ENCODE measurements at regions not wholly inside any gene's neighbourhood (a gene's known extent, or its start where the extent isn't known, plus 50 kb on each side); places are given as distances from the start of the nearest gene placed in this dataset.
"Not testable (repeated sequence)": the region's sequence is repeated elsewhere in the genome, so short reads cannot be mapped to it uniquely, and the experiment has no call there.

DNA sequence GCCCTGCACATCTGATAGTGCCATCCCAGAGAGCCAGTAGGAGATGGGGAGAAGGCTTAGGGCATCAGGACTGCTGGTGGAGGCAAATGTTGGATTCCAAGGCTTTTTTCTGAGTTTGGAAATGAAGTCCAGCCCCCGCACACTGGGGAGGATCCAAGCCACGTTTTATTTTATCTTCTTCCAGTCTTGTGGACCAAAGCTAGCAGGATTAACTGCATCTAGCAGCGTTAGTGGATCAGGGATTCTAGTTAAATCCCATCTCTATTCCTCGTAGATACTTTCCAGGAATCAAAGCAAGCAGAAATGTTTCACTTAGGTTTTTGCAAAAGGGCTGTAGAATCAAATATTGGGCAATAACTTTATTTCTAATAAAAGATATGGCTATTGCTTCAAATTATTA, 114.7 kb upstream of the OR13F1 start:
- Histone ChIP-seq H3K27me3 (ENCODE audit: insufficient read depth, low read length) (no peaks in the 10 kb centered on the region), H3K4me3 (ENCODE audit: low read length in 2 of 2) (no peak overlapping the region), H3K9me3 (ENCODE audit: control insufficient read depth in 1 of 2, low read length in 2 of 2) (no peaks in the 10 kb centered on the region), H3K4me1 (ENCODE audit: insufficient read depth, low read length) (no peaks in the 10 kb centered on the region), H3K36me3 (ENCODE audit: insufficient read depth, low read length) (no peaks in the 10 kb centered on the region), H3K27ac (ENCODE audit: low read depth, low read length) (no peak overlapping the region)
- ChIA-PET CTCF (ENCODE audit: partially characterized antibody) (no interaction called here), POLR2A (ENCODE audit: partially characterized antibody) (no interaction called here)
- H3K4me3 Mint-ChIP-seq, result no peak overlapping the region
- H3K27me3 Mint-ChIP-seq, result no peaks in the 10 kb centered on the region
- H3K9me3 Mint-ChIP-seq, result peaks cover 0 to 1% (median 0%) of the 10 kb centered on the region in 8 donors
- H3K4me1 Mint-ChIP-seq, result no peaks in the 10 kb centered on the region
- H3K36me3 Mint-ChIP-seq, result no peaks in the 10 kb centered on the region
- DNase-seq, result no peak
- no peak overlapping the region for H3K27ac Mint-ChIP-seq
- intact Hi-C loops (cut with micrococcal nuclease), result loop anchor here (5.0 kb wide), 1 partner anchor 992 kb away; no protein-coding TSS in a partner anchor

DNA sequence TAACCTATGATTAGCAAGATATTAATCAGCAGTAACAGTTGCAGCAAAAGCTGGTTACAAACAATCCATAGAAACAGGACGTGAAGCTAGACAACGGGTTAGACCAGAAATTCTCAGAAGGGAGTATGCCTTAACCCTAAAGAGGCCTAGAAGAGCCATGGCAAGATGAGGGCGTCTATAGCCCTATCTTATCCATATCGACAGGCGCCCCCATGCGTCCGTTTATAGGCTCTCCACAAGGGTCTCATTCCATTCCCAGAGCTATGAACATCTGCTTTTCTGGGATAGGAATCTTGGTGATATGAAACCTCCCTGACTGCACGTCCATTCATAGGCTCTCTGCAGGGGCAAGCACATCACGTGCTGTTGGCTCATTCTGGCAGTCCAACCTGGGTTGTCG, 109.2 kb upstream of the OR13F1 start:
- H3K4me1 Mint-ChIP-seq; H3K4me3 Mint-ChIP-seq; intact Hi-C loops (cut with micrococcal nuclease); H3K27ac ChIP-seq (ENCODE audit: low read depth, low read length); DNase-seq; H3K27me3 Mint-ChIP-seq; CTCF ChIA-PET (ENCODE audit: partially characterized antibody); H3K27me3 ChIP-seq (ENCODE audit: insufficient read depth, low read length); H3K27ac Mint-ChIP-seq; POLR2A ChIA-PET (ENCODE audit: partially characterized antibody); H3K36me3 Mint-ChIP-seq; H3K9me3 Mint-ChIP-seq; H3K4me3 ChIP-seq (ENCODE audit: low read length in 2 of 2); H3K4me1 ChIP-seq (ENCODE audit: insufficient read depth, low read length); H3K9me3 ChIP-seq (ENCODE audit: control insufficient read depth in 1 of 2, low read length in 2 of 2); H3K36me3 ChIP-seq (ENCODE audit: insufficient read depth, low read length): not testable (repeated sequence)

DNA sequence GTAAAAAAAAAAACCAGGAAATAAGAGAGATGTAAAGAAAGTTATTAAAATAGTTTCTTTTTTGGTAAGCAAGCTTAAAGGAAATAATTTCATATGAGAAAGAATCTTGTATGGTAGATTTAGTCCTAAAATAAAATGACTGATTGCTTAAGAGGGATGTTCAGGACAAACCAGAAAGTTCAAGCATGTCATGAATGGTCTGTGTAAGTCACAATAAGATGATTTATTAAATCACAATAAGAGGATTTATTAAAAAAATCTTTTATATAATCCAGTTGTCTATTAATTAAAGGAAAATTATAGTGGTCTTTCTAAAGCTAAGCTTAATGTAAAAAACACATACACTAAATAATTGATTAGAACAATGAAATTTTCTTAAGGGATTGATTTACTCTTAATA, 91.8 kb upstream of the OR13F1 start:
- Mint-ChIP-seq H3K27ac (no peak overlapping the region), H3K9me3 (peaks cover 0 to 16% (median 6%) of the 10 kb centered on the region in 8 donors), H3K4me3 (no peak overlapping the region), H3K36me3 (no peaks in the 10 kb centered on the region), H3K4me1 (no peaks in the 10 kb centered on the region), H3K27me3 (no peaks in the 10 kb centered on the region)
- no peak overlapping the region for H3K27ac ChIP-seq (ENCODE audit: low read depth, low read length)
- no peaks in the 10 kb centered on the region for H3K27me3 ChIP-seq (ENCODE audit: insufficient read depth, low read length)
- no peak for DNase-seq
- no peak overlapping the region for H3K4me3 ChIP-seq (ENCODE audit: low read length in 2 of 2)
- ChIA-PET POLR2A (ENCODE audit: partially characterized antibody) (no interaction called here), CTCF (ENCODE audit: partially characterized antibody) (no interaction called here)
- intact Hi-C loops (cut with micrococcal nuclease), result no loop called here
- no peaks in the 10 kb centered on the region for H3K4me1 ChIP-seq (ENCODE audit: insufficient read depth, low read length)
- no peaks in the 10 kb centered on the region for H3K9me3 ChIP-seq (ENCODE audit: control insufficient read depth in 1 of 2, low read length in 2 of 2)
- no peaks in the 10 kb centered on the region for H3K36me3 ChIP-seq (ENCODE audit: insufficient read depth, low read length)

DNA sequence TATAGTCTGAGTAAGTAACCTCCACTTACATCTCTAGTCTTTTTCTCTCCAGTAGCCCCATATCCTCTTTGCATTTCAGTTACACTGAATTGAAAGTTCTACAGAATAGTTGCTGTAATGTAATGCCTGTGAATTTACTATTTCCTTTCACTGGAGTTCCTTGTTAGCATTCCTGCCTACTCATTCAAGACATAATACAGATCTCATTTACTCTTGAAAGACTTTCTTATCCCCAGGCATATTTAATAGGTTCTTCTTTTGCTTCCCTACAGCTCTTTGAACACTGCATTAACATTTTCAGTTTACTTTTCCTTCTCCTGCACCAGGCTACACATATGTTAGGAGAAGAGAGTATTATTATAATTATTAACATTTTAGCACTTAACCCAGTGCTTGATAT, 87.6 kb upstream of the OR13F1 start:
- no peaks in the 10 kb centered on the region for H3K36me3 ChIP-seq (ENCODE audit: insufficient read depth, low read length)
- H3K36me3 Mint-ChIP-seq, result no peaks in the 10 kb centered on the region
- H3K9me3 Mint-ChIP-seq, result peaks cover 0 to 16% (median 6%) of the 10 kb centered on the region in 8 donors
- no peak overlapping the region for H3K27ac ChIP-seq (ENCODE audit: low read depth, low read length)
- H3K27me3 ChIP-seq (ENCODE audit: insufficient read depth, low read length), result no peaks in the 10 kb centered on the region
- ChIA-PET CTCF (ENCODE audit: partially characterized antibody) (no interaction called here), POLR2A (ENCODE audit: partially characterized antibody) (no interaction called here)
- no peak overlapping the region for H3K4me3 ChIP-seq (ENCODE audit: low read length in 2 of 2)
- intact Hi-C loops (cut with micrococcal nuclease), result no loop called here
- no peak overlapping the region for H3K27ac Mint-ChIP-seq
- H3K4me1 Mint-ChIP-seq, result no peaks in the 10 kb centered on the region
- H3K4me1 ChIP-seq (ENCODE audit: insufficient read depth, low read length), result no peaks in the 10 kb centered on the region
- H3K9me3 ChIP-seq (ENCODE audit: control insufficient read depth in 1 of 2, low read length in 2 of 2), result no peaks in the 10 kb centered on the region
- no peaks in the 10 kb centered on the region for H3K27me3 Mint-ChIP-seq
- no peak for DNase-seq
- no peak overlapping the region for H3K4me3 Mint-ChIP-seq

DNA sequence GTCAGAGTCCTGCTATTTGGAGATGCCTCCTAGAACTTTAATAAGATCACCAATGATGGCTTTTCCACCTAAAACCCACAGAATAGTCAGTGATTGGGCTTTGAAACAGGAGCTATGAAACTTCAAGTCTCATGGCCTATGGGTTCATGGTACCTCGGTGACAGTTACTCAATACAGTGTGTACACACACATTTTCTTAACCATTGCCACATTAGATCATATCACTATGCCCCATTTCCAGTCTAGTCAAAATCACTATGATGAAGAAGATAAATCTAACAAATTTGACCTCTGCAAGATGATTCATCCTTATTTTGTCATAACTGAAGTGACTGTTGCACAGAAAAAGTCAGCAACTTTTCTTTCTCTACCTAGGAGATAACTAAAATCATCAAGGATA, 86.8 kb upstream of the OR13F1 start:
- POLR2A ChIA-PET (ENCODE audit: partially characterized antibody), result no interaction called here
- intact Hi-C loops (cut with micrococcal nuclease), result no loop called here
- Mint-ChIP-seq H3K36me3 (no peaks in the 10 kb centered on the region), H3K4me3 (no peak overlapping the region), H3K27ac (no peak overlapping the region), H3K27me3 (no peaks in the 10 kb centered on the region), H3K9me3 (peaks cover 0 to 16% (median 6%) of the 10 kb centered on the region in 8 donors), H3K4me1 (no peaks in the 10 kb centered on the region)
- no peaks in the 10 kb centered on the region for H3K36me3 ChIP-seq (ENCODE audit: insufficient read depth, low read length)
- no peak for DNase-seq
- no peaks in the 10 kb centered on the region for H3K4me1 ChIP-seq (ENCODE audit: insufficient read depth, low read length)
- CTCF ChIA-PET (ENCODE audit: partially characterized antibody), result no interaction called here
- H3K27ac ChIP-seq (ENCODE audit: low read depth, low read length), result no peak overlapping the region
- H3K27me3 ChIP-seq (ENCODE audit: insufficient read depth, low read length), result no peaks in the 10 kb centered on the region
- no peak overlapping the region for H3K4me3 ChIP-seq (ENCODE audit: low read length in 2 of 2)
- H3K9me3 ChIP-seq (ENCODE audit: control insufficient read depth in 1 of 2, low read length in 2 of 2), result no peaks in the 10 kb centered on the region

DNA sequence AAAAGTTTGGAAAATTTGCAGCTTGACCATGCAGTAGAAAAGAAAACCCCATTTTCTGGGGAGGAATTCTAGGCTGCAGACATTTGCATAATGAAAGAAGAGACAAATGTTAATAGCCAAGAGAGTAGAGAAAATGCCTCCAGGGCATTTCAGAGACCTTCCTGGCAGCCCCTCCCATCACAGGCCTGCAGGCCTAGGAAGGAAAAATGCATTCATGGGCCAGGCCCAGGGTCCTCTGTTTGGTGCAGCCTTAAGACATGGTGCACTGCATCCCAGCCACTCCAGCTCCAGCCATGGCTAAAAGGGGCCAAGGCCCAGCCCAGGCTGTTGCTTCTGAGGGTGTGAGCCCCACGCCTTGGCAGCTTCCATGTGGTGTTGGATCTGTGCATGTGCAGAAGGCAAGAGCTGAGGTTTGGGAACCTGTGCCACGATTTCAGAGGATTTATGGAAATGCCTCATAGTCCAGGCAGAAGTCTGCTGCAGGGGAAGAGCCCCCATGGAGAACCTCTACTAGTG, 75.0 kb upstream of the OR13F1 start:
- DNase-seq, result no peak
- H3K36me3 Mint-ChIP-seq, result no peaks in the 10 kb centered on the region
- no peak overlapping the region for H3K4me3 Mint-ChIP-seq
- H3K9me3 Mint-ChIP-seq, result peaks cover 0 to 27% (median 11%) of the 10 kb centered on the region in 8 donors
- H3K27ac ChIP-seq (ENCODE audit: low read depth, low read length), result no peak overlapping the region
- intact Hi-C loops (cut with micrococcal nuclease), result no loop called here
- no peak overlapping the region for H3K4me3 ChIP-seq (ENCODE audit: low read length in 2 of 2)
- no peaks in the 10 kb centered on the region for H3K4me1 ChIP-seq (ENCODE audit: insufficient read depth, low read length)
- no peaks in the 10 kb centered on the region for H3K4me1 Mint-ChIP-seq
- no peaks in the 10 kb centered on the region for H3K9me3 ChIP-seq (ENCODE audit: control insufficient read depth in 1 of 2, low read length in 2 of 2)
- no peak overlapping the region for H3K27ac Mint-ChIP-seq
- CTCF ChIA-PET (ENCODE audit: partially characterized antibody), result no interaction called here
- H3K27me3 ChIP-seq (ENCODE audit: insufficient read depth, low read length), result no peaks in the 10 kb centered on the region
- no peaks in the 10 kb centered on the region for H3K36me3 ChIP-seq (ENCODE audit: insufficient read depth, low read length)
- no peaks in the 10 kb centered on the region for H3K27me3 Mint-ChIP-seq
- POLR2A ChIA-PET (ENCODE audit: partially characterized antibody), result no interaction called here

DNA sequence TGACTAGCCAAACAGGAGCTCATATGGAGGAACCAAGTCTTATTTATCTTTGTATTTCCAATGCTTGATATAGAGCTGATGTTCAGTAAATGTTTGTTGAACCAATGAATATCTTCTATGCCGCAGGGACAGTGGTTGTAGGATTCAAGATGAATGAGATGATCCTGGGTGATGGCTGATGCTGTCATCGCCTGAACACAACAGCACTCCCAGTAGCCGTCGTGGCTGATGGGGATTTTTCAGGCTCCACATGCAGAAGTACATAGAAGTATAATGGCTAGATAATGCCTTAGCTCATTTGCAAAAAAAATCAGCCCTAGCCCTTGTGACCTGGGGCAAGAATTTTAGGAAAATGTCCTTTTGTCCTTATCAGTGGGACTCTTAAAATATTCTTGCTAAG, 69.0 kb upstream of the OR13F1 start:
- intact Hi-C loops (cut with micrococcal nuclease), result no loop called here
- Mint-ChIP-seq H3K4me3 (no peak overlapping the region), H3K9me3 (peaks cover 0 to 8% (median 4%) of the 10 kb centered on the region in 8 donors), H3K4me1 (no peaks in the 10 kb centered on the region), H3K36me3 (no peaks in the 10 kb centered on the region), H3K27ac (no peak overlapping the region), H3K27me3 (no peaks in the 10 kb centered on the region)
- Histone ChIP-seq H3K27me3 (ENCODE audit: insufficient read depth, low read length) (no peaks in the 10 kb centered on the region), H3K36me3 (ENCODE audit: insufficient read depth, low read length) (no peaks in the 10 kb centered on the region), H3K27ac (ENCODE audit: low read depth, low read length) (no peak overlapping the region), H3K4me3 (ENCODE audit: low read length in 2 of 2) (no peak overlapping the region), H3K4me1 (ENCODE audit: insufficient read depth, low read length) (no peaks in the 10 kb centered on the region), H3K9me3 (ENCODE audit: control insufficient read depth in 1 of 2, low read length in 2 of 2) (no peaks in the 10 kb centered on the region)
- POLR2A ChIA-PET (ENCODE audit: partially characterized antibody), result no interaction called here
- no peak for DNase-seq
- CTCF ChIA-PET (ENCODE audit: partially characterized antibody), result no interaction called here

DNA sequence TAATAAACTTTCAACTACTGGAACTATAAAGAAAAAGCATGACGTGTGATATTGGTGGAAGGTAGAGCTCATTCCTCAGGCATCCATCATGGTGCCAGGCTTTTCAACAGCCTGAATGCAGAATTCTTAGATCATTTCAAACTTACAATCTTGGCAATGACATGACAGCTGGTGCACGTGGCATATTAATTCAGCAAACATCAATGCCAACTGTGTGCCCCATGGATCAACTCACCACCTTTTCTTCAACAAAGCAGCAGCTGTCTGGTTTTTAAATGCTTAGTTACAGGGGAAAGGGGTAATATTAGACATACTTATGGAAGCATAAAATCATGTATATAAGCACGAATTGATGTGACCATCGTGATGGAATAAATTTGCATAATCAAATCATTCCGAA, 56.0 kb upstream of the OR13F1 start:
- Histone ChIP-seq H3K36me3 (ENCODE audit: insufficient read depth, low read length) (no peaks in the 10 kb centered on the region), H3K4me3 (ENCODE audit: low read length in 2 of 2) (no peak overlapping the region), H3K27ac (ENCODE audit: low read depth, low read length) (no peak overlapping the region), H3K4me1 (ENCODE audit: insufficient read depth, low read length) (no peaks in the 10 kb centered on the region), H3K9me3 (ENCODE audit: control insufficient read depth in 1 of 2, low read length in 2 of 2) (no peaks in the 10 kb centered on the region), H3K27me3 (ENCODE audit: insufficient read depth, low read length) (no peaks in the 10 kb centered on the region)
- no peaks in the 10 kb centered on the region for H3K36me3 Mint-ChIP-seq
- H3K9me3 Mint-ChIP-seq, result peaks cover 0 to 2% (median 0%) of the 10 kb centered on the region in 8 donors
- ChIA-PET POLR2A (ENCODE audit: partially characterized antibody) (no interaction called here), CTCF (ENCODE audit: partially characterized antibody) (no interaction called here)
- intact Hi-C loops (cut with micrococcal nuclease), result no loop called here
- no peak overlapping the region for H3K4me3 Mint-ChIP-seq
- no peak for DNase-seq
- no peaks in the 10 kb centered on the region for H3K27me3 Mint-ChIP-seq
- no peak overlapping the region for H3K27ac Mint-ChIP-seq
- no peaks in the 10 kb centered on the region for H3K4me1 Mint-ChIP-seq
